Keratinocyte (primary cell): ENCODE measurements at regions not wholly inside any gene's neighbourhood (a gene's known extent, or its start where the extent isn't known, plus 50 kb on each side); places are given as distances from the start of the nearest gene placed in this dataset.
A peak's percentile ranks its signal among the peaks of the same experiment; 100 is the strongest.

Source experiments
- DNase-seq: peaks from one replicate; pipeline ENCODE4 v3.0.0-alpha.2; 2011; ENCODE audit warnings: low read depth, missing footprints, low spot score
- FAIRE-seq: peaks from 2 replicates; lab custom pipeline; 2011; peaks lifted over from hg19 to GRCh38; lab: Jason Lieb, UNC
- H2AFZ ChIP-seq: 2 replicates; pipeline ENCODE4 v1.6.0; 2012; ENCODE audit warnings: low read length, control low read depth, inconsistent platforms; ENCODE audit not compliant: control insufficient read depth
- H3K27ac ChIP-seq: 2 replicates; pipeline ENCODE4 v1.5.1; 2011; ENCODE audit warnings: low read length; ENCODE audit not compliant: control insufficient read depth, insufficient read depth
- H3K27me3 ChIP-seq: 3 replicates; pipeline ENCODE4 v1.6.0; 2011; ENCODE audit warnings: low read length; ENCODE audit not compliant: control insufficient read depth, insufficient read depth; ENCODE audit errors: extremely low read depth
- H3K36me3 ChIP-seq, 2 experiments: 2 replicates in 1 of 2; 3 replicates in 1 of 2; pipeline ENCODE4 v1.5.1; 2011; ENCODE audit warnings: low read length in 2 of 2, mild to moderate bottlenecking in 1 of 2; ENCODE audit not compliant: control insufficient read depth in 2 of 2, insufficient read depth in 2 of 2; ENCODE audit errors: extremely low read depth in 1 of 2
- H3K4me1 ChIP-seq: 3 replicates; pipeline ENCODE4 v1.5.1; 2011; ENCODE audit warnings: low read length; ENCODE audit not compliant: control insufficient read depth, insufficient read depth; ENCODE audit errors: extremely low read depth
- H3K4me2 ChIP-seq: 3 replicates; pipeline ENCODE4 v1.6.0; 2011; ENCODE audit warnings: low read depth, low read length; ENCODE audit not compliant: control insufficient read depth, insufficient read depth; ENCODE audit errors: extremely low read depth
- H3K4me3 ChIP-seq, 3 experiments: fragments of 200-600 bp in 1 of 3; sonication (generic) in 1 of 3; 2 replicates in 2 of 3; 3 replicates in 1 of 3; pipeline ENCODE4 v1.5.1; 2011 to 2016; ENCODE audit warnings: low read length in 3 of 3, mild to moderate bottlenecking in 3 of 3, control low read depth in 2 of 3, inconsistent platforms in 1 of 3, low read depth in 1 of 3, mixed read lengths in 1 of 3, mixed run types in 1 of 3, moderate library complexity in 1 of 3; ENCODE audit not compliant: control insufficient read depth in 2 of 3, insufficient read depth in 2 of 3; ENCODE audit errors: extremely low read depth in 1 of 3
- H3K79me2 ChIP-seq: 2 replicates; pipeline ENCODE4 v1.6.0; 2012; ENCODE audit warnings: low read length; ENCODE audit not compliant: control insufficient read depth, insufficient read depth
- H3K9ac ChIP-seq: 3 replicates; pipeline ENCODE4 v1.6.0; 2011; ENCODE audit warnings: low read length; ENCODE audit not compliant: control insufficient read depth, insufficient read depth; ENCODE audit errors: extremely low read depth
- H3K9me1 ChIP-seq: 3 replicates; pipeline ENCODE4 v1.6.0; 2011; ENCODE audit warnings: low read length; ENCODE audit not compliant: control insufficient read depth, insufficient read depth; ENCODE audit errors: extremely low read depth
- H3K9me3 ChIP-seq: 2 replicates; pipeline ENCODE4 v1.5.1; 2012; ENCODE audit warnings: low read depth, low read length; ENCODE audit not compliant: control insufficient read depth
- H4K20me1 ChIP-seq: 3 replicates; pipeline ENCODE4 v1.6.0; 2011; ENCODE audit warnings: low read length; ENCODE audit not compliant: control insufficient read depth, insufficient read depth; ENCODE audit errors: extremely low read depth
- EZH2 ChIP-seq: IDR thresholded peaks from one replicate; pipeline ENCODE4 v1.6.1; 2012; ENCODE audit warnings: inconsistent platforms, mild to moderate bottlenecking, low read length, moderate library complexity
- dilution Hi-C: fragments of 300-500 bp; cut with MboI; formaldehyde crosslinking; loops from one replicate; pipeline ENCODE4 v1.7.0; 2020; ENCODE audit warnings: low sequenced_read_pairs; ENCODE audit not compliant: extremely low pct_ligation_motif_present
- TF ChIP-seq, protein P1 (sequence below), 3 experiments: IDR thresholded peaks in 1 of 3; conservative IDR thresholded peaks in 1 of 3; optimal IDR thresholded peaks in 1 of 3; 2 replicates in 2 of 3; 3 replicates in 1 of 3; pipeline versions ENCODE3 to v1.5.1; 2011; ENCODE audit warnings: low read length in 3 of 3, mild to moderate bottlenecking in 3 of 3, moderate library complexity in 2 of 3, control low read depth in 1 of 3, inconsistent platforms in 1 of 3; ENCODE audit not compliant: insufficient read depth in 2 of 3; ENCODE audit errors: extremely low read depth in 1 of 3

- DNase-seq (no peak), FAIRE-seq (peak; percentile 75)
- peak overlapping the region; percentile 87 for H3K4me2 ChIP-seq
- peaks cover 6 to 10% of the 10 kb centered on the region in 2 experiments for H3K36me3 ChIP-seq
- H3K9me3 ChIP-seq, result no peaks in the 10 kb centered on the region
- H3K9me1 ChIP-seq, result peaks cover 24% of the 10 kb centered on the region
- H3K4me3 ChIP-seq, result peak overlapping the region in 1 of 3 experiments; percentile 32
- peaks cover 63% of the 10 kb centered on the region for H3K79me2 ChIP-seq
- dilution Hi-C loops, result no loop called here
- H4K20me1 ChIP-seq, result peaks cover 15% of the 10 kb centered on the region
- peak overlapping the region; percentile 48 for H3K9ac ChIP-seq
- peak overlapping the region; percentile 77 for H3K27ac ChIP-seq
- peaks cover 78% of the 10 kb centered on the region for H3K4me1 ChIP-seq
- H2AFZ ChIP-seq, result no peak overlapping the region
- TF ChIP-seq, protein P1, sequence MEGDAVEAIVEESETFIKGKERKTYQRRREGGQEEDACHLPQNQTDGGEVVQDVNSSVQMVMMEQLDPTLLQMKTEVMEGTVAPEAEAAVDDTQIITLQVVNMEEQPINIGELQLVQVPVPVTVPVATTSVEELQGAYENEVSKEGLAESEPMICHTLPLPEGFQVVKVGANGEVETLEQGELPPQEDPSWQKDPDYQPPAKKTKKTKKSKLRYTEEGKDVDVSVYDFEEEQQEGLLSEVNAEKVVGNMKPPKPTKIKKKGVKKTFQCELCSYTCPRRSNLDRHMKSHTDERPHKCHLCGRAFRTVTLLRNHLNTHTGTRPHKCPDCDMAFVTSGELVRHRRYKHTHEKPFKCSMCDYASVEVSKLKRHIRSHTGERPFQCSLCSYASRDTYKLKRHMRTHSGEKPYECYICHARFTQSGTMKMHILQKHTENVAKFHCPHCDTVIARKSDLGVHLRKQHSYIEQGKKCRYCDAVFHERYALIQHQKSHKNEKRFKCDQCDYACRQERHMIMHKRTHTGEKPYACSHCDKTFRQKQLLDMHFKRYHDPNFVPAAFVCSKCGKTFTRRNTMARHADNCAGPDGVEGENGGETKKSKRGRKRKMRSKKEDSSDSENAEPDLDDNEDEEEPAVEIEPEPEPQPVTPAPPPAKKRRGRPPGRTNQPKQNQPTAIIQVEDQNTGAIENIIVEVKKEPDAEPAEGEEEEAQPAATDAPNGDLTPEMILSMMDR (optimal IDR thresholded peaks at IDR 0.05 in 1 of 3, IDR thresholded peaks at IDR 0.05 in 1 of 3, conservative IDR thresholded peaks at IDR 0.05 in 1 of 3; ENCODE audit: extremely low read depth in 1 of 3, insufficient read depth in 2 of 3, low read length in 3 of 3), result no peak
- TF ChIP-seq EZH2, result no peak
- H3K27me3 ChIP-seq, result no peaks in the 10 kb centered on the region
Observed at GRCh38 chr17:77471984-77472461, 331.3 kb downstream of the SEC14L1 start.

DNA sequence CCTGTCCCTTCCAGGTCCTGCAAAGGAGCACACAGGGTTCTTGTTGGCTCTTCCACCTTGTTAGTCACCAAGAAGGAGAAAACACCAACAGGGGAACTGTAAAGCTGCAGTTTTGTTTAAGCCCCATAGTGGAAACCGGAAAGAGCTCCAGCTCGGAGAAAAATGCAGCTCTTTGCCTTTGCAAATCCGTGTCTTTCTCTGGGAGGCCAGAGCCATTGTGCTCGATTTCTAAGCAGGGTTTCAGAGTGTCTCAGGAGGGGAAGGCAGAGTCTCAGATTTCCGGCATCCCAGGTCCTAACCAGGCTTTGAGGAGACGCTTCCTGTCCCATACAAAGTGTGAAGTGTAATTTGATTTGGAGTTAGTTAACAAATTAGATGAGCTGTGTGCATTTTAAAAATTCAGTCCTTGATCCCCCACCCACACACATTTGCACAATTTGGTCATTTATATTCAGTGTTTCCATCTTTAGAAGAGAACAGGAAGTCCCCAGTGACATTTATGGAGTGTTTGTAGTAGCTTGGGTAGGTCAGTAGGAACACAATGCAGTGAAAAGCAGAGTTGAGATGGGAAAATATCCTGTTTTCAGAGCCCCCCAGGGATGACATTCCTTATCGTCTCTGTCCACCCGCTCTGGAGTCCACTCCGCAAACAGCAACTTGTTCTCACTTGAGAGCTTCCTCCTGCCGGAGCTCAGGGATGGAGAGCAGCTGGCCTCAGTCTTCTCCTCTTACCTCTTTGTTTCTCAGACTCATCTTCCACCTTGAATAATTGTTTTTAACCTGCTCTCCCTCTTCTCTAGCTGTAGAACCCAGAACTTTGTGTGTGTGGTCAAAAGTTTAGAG, 331.9 kb downstream of the SEC14L1 start:
- Histone ChIP-seq H3K36me3 (peaks cover 2 to 10% of the 10 kb centered on the region in 2 experiments), H4K20me1 (peaks cover 18% of the 10 kb centered on the region), H3K27me3 (no peaks in the 10 kb centered on the region), H3K27ac (peak overlapping the region; percentile 77), H3K9me3 (no peaks in the 10 kb centered on the region), H2AFZ (no peak overlapping the region), H3K9ac (peak overlapping the region; percentile 48), H3K4me1 (peaks cover 84% of the 10 kb centered on the region), H3K4me3 (peak overlapping the region in 1 of 3 experiments; percentile 32), H3K79me2 (peaks cover 57% of the 10 kb centered on the region), H3K9me1 (peaks cover 24% of the 10 kb centered on the region), H3K4me2 (peak overlapping the region; percentile 87)
- DNase-seq (no peak), FAIRE-seq (peak; percentile 49)
- dilution Hi-C loops, result no loop called here
- no peak for TF ChIP-seq EZH2
- TF ChIP-seq, protein P1 (optimal IDR thresholded peaks at IDR 0.05 in 1 of 3, IDR thresholded peaks at IDR 0.05 in 1 of 3, conservative IDR thresholded peaks at IDR 0.05 in 1 of 3; ENCODE audit: extremely low read depth in 1 of 3, insufficient read depth in 2 of 3, low read length in 3 of 3), result no peak
